H9 (cell line): ENCODE measurements at regions not wholly inside any gene's neighbourhood (a gene's known extent, or its start where the extent isn't known, plus 50 kb on each side); places are given as distances from the start of the nearest gene placed in this dataset.

Source experiments
- DNase-seq: peaks from one replicate; pipeline ENCODE4 v3.0.0-alpha.2; 2017
- H2AFZ ChIP-seq: one replicate; pipeline ENCODE4 v1.6.1; 2013; ENCODE audit warnings: mild to moderate bottlenecking, low read length, control low read depth, moderate library complexity
- H2AK5ac ChIP-seq: 2 replicates; pipeline ENCODE4 v1.6.1; 2013; ENCODE audit warnings: low read length, control low read depth, mixed read lengths; ENCODE audit not compliant: insufficient read length
- H2BK120ac ChIP-seq: one replicate; pipeline ENCODE4 v1.6.1; 2013; ENCODE audit warnings: low read depth, mild to moderate bottlenecking, low read length, control low read depth, inconsistent platforms; ENCODE audit not compliant: poor library complexity, severe bottlenecking
- H2BK12ac ChIP-seq: 2 replicates; pipeline ENCODE4 v1.6.1; 2013; ENCODE audit warnings: low read length, control low read depth, mixed read lengths, low read depth; ENCODE audit not compliant: insufficient read length
- H2BK15ac ChIP-seq: 2 replicates; pipeline ENCODE4 v1.6.1; 2013; ENCODE audit warnings: low read depth, low read length, control low read depth
- H2BK20ac ChIP-seq: one replicate; pipeline ENCODE4 v1.6.1; 2013; ENCODE audit warnings: low read depth, mild to moderate bottlenecking, low read length, control low read depth, inconsistent platforms; ENCODE audit not compliant: poor library complexity, severe bottlenecking
- H2BK5ac ChIP-seq: 2 replicates; pipeline ENCODE4 v1.6.1; 2013; ENCODE audit warnings: low read length, control low read depth, mixed read lengths; ENCODE audit not compliant: insufficient read length
- H3K14ac ChIP-seq: 2 replicates; pipeline ENCODE4 v1.6.1; 2013; ENCODE audit warnings: low read length, control low read depth; ENCODE audit not compliant: insufficient read depth
- H3K18ac ChIP-seq: 2 replicates; pipeline ENCODE4 v1.6.1; 2013; ENCODE audit warnings: low read depth, mild to moderate bottlenecking, mixed read lengths, low read length, control low read depth; ENCODE audit not compliant: insufficient read length
- H3K23ac ChIP-seq: 2 replicates; pipeline ENCODE4 v1.6.1; 2013; ENCODE audit warnings: low read length, control low read depth, mixed read lengths, low read depth; ENCODE audit not compliant: insufficient read length
- H3K23me2 ChIP-seq: 2 replicates; pipeline ENCODE4 v1.6.1; 2013; ENCODE audit warnings: low read depth, mild to moderate bottlenecking, mixed read lengths, low read length, control low read depth; ENCODE audit not compliant: insufficient read length, poor library complexity, severe bottlenecking
- H3K27ac ChIP-seq: 2 replicates; pipeline ENCODE4 v1.5.1; 2013; ENCODE audit warnings: low read length, control low read depth, mixed read lengths, low read depth; ENCODE audit not compliant: insufficient read length
- H3K27me3 ChIP-seq: 2 replicates; pipeline ENCODE4 v1.6.1; 2013; ENCODE audit warnings: low read length, control low read depth, inconsistent platforms; ENCODE audit not compliant: insufficient read depth
- H3K4ac ChIP-seq: 2 replicates; pipeline ENCODE4 v1.6.1; 2013; ENCODE audit warnings: low read depth, mild to moderate bottlenecking, control low read depth, inconsistent platforms, low read length, moderate library complexity
- H3K4me1 ChIP-seq: 2 replicates; pipeline ENCODE4 v1.6.1; 2013; ENCODE audit warnings: low read length, control low read depth, inconsistent platforms; ENCODE audit not compliant: insufficient read depth
- H3K4me2 ChIP-seq: 2 replicates; pipeline ENCODE4 v1.6.1; 2013; ENCODE audit warnings: low read length, control low read depth, mixed read lengths; ENCODE audit not compliant: insufficient read length, insufficient read depth
- H3K56ac ChIP-seq: 2 replicates; pipeline ENCODE4 v1.6.1; 2013; ENCODE audit warnings: low read depth, mild to moderate bottlenecking, mixed read lengths, low read length, control low read depth; ENCODE audit not compliant: insufficient read length
- H3K79me1 ChIP-seq: 2 replicates; pipeline ENCODE4 v1.6.1; 2013; ENCODE audit warnings: low read depth, mild to moderate bottlenecking, moderate library complexity, low read length, control low read depth, inconsistent platforms; ENCODE audit not compliant: insufficient read depth, poor library complexity, severe bottlenecking
- H3K79me2 ChIP-seq: 2 replicates; pipeline ENCODE4 v1.6.1; 2013; ENCODE audit warnings: low read length, control low read depth, inconsistent platforms; ENCODE audit not compliant: insufficient read depth
- H3K9ac ChIP-seq: 2 replicates; pipeline ENCODE4 v1.6.1; 2013; ENCODE audit warnings: low read length, control low read depth, mixed read lengths; ENCODE audit not compliant: insufficient read length; ENCODE audit errors: extremely low read depth
- H3K9me3 ChIP-seq: one replicate; pipeline ENCODE4 v1.6.1; 2013; ENCODE audit warnings: low read depth, low read length, inconsistent platforms; ENCODE audit not compliant: control insufficient read depth
- H3T11ph ChIP-seq: one replicate; pipeline ENCODE4 v1.6.1; 2013; ENCODE audit warnings: mild to moderate bottlenecking, low read length, control low read depth, inconsistent platforms
- H4K20me1 ChIP-seq: one replicate; pipeline ENCODE4 v1.6.1; 2013; ENCODE audit not compliant: control insufficient read depth, insufficient read length, insufficient read depth
- H4K5ac ChIP-seq: 2 replicates; pipeline ENCODE4 v1.6.1; 2013; ENCODE audit warnings: low read depth, mild to moderate bottlenecking, mixed read lengths, low read length, control low read depth; ENCODE audit not compliant: insufficient read length
- H4K8ac ChIP-seq: replicated peaks from 2 replicates; pipeline ENCODE4 v1.6.1; 2013; ENCODE audit warnings: low read length, control low read depth, mixed read lengths, low read depth; ENCODE audit not compliant: insufficient read length
- H4K91ac ChIP-seq: 2 replicates; pipeline ENCODE4 v1.6.1; 2013; ENCODE audit warnings: low read depth, mild to moderate bottlenecking, moderate library complexity, mixed read lengths, low read length, control low read depth; ENCODE audit not compliant: insufficient read length
- H3K27ac Mint-ChIP-seq, 3 experiments: 2 replicates in 2 of 3; 3 replicates in 1 of 3; pipeline ENCODE4 v1.8.0; 2020 to 2021; ENCODE audit warnings: mixed read lengths in 3 of 3, mild to moderate bottlenecking in 1 of 3, moderate library complexity in 1 of 3
- H3K27me3 Mint-ChIP-seq: 2 replicates; pipeline ENCODE4 v1.8.0; 2021; ENCODE audit warnings: low read depth, mild to moderate bottlenecking, moderate library complexity, mixed read lengths
- H3K36me3 Mint-ChIP-seq, 3 experiments: 2 replicates in 2 of 3; 3 replicates in 1 of 3; pipeline ENCODE4 v1.8.0; 2020 to 2021; ENCODE audit warnings: low read depth in 3 of 3, mixed read lengths in 3 of 3; ENCODE audit not compliant: insufficient read depth in 1 of 3
- H3K4me1 Mint-ChIP-seq, 2 experiments: 2 replicates each; pipeline ENCODE4 v1.8.0; 2020; ENCODE audit warnings: mixed read lengths in 2 of 2
- H3K4me3 Mint-ChIP-seq, 2 experiments: 2 replicates in 1 of 2; 3 replicates in 1 of 2; pipeline ENCODE4 v1.8.0; 2020 to 2021; ENCODE audit warnings: mild to moderate bottlenecking in 2 of 2, mixed read lengths in 2 of 2, moderate library complexity in 1 of 2
- H3K9me3 Mint-ChIP-seq, 2 experiments: 2 replicates in 1 of 2; 3 replicates in 1 of 2; pipeline ENCODE4 v1.8.0; 2020; ENCODE audit warnings: mild to moderate bottlenecking in 2 of 2, mixed read lengths in 2 of 2, moderate library complexity in 1 of 2
- WGBS: extraction: QIAGEN DNeasy Blood & Tissue Kit; methylation state at CpG from one replicate; pipeline ENCODE4 v1.1.7; 2013; ENCODE audit warnings: missing lambda C conversion rate, low lambda C conversion rate, mixed read lengths; ENCODE audit not compliant: insufficient read length; ENCODE audit errors: extremely low coverage; 5-methylcytosine and 5-hydroxymethylcytosine counted together
- TF ChIP-seq, protein P1 (sequence below): fragments of 200-600 bp; sonication (generic); conservative IDR thresholded peaks from 3 replicates; pipeline ENCODE4 v1.8.0; 2021; ENCODE audit warnings: antibody characterized with exemption, mild to moderate bottlenecking

DNA sequence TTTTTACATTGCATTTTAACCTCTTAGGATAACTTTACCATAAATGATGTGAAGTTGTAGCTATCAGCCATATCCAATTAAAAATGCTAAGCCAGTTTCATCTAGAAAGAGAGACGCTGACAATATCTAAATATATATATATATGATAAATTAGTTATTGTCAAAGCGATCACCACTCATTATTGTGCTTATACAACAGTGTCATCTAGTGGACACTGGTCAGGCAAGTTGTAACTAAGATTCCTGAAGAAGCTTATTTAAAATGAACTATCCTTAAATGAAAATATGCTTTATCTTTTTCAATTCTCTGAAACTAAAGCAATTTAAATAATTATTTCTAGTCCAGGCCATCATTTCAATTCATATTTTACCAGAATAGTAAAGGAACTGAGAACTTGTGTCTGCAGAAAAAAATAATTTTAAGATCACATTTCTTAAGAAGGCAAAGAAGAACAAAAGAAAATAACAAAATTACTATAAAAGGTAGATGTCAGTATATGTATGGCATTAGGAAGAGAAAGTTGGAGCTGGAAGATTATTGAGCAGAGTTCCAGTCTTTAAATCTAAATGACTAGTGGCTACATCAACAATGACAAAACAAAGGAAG lies 193.3 kb upstream of the SNX7 start:
- Mint-ChIP-seq H3K4me1 (peaks cover 8 to 10% of the 10 kb centered on the region in 2 experiments), H3K36me3 (no peaks in the 10 kb centered on the region), H3K9me3 (no peaks in the 10 kb centered on the region), H3K27me3 (no peaks in the 10 kb centered on the region), H3K27ac (peak overlapping the region in 1 of 3 experiments; percentile 27; a peak in 1 of 7 replicates), H3K4me3 (no peak overlapping the region; a peak in 1 of 5 replicates)
- Histone ChIP-seq H4K91ac (no peak overlapping the region), H3K18ac (no peak overlapping the region), H3K79me2 (no peaks in the 10 kb centered on the region), H3T11ph (no peak overlapping the region), H3K56ac (no peak overlapping the region), H3K9ac (no peak overlapping the region), H3K14ac (no peak overlapping the region), H3K4me2 (no peak overlapping the region), H4K20me1 (no peaks in the 10 kb centered on the region), H3K9me3 (no peaks in the 10 kb centered on the region), H2BK12ac (no peak overlapping the region), H2BK20ac (no peak overlapping the region), H4K5ac (no peak overlapping the region), H3K27me3 (no peaks in the 10 kb centered on the region), H2BK5ac (no peak overlapping the region), H4K8ac (no peak overlapping the region), H2AK5ac (no peak overlapping the region), H3K4ac (no peak overlapping the region), H2AFZ (no peak overlapping the region), H3K23ac (no peak overlapping the region), H3K4me1 (no peaks in the 10 kb centered on the region; the same call in 1 of the 2 replicates), H3K23me2 (no peaks in the 10 kb centered on the region), H2BK15ac (no peak overlapping the region), H3K79me1 (no peaks in the 10 kb centered on the region), H2BK120ac (no peak overlapping the region), H3K27ac (no peak overlapping the region)
- DNase-seq, result no peak
- TF ChIP-seq, protein P1, sequence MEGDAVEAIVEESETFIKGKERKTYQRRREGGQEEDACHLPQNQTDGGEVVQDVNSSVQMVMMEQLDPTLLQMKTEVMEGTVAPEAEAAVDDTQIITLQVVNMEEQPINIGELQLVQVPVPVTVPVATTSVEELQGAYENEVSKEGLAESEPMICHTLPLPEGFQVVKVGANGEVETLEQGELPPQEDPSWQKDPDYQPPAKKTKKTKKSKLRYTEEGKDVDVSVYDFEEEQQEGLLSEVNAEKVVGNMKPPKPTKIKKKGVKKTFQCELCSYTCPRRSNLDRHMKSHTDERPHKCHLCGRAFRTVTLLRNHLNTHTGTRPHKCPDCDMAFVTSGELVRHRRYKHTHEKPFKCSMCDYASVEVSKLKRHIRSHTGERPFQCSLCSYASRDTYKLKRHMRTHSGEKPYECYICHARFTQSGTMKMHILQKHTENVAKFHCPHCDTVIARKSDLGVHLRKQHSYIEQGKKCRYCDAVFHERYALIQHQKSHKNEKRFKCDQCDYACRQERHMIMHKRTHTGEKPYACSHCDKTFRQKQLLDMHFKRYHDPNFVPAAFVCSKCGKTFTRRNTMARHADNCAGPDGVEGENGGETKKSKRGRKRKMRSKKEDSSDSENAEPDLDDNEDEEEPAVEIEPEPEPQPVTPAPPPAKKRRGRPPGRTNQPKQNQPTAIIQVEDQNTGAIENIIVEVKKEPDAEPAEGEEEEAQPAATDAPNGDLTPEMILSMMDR, result peak; percentile 91
- no CpG with 5 or more reads among the region's 2 CpGs for WGBS
